C4-2B (cell line): ENCODE measurements at regions not wholly inside any gene's neighbourhood (a gene's known extent, or its start where the extent isn't known, plus 50 kb on each side); places are given as distances from the start of the nearest gene placed in this dataset.

Experiments used
- ZFX ChIP-seq: fragments of 450-650 bp; IDR thresholded peaks from 2 replicates; pipeline ENCODE4 v1.6.1; 2017
- TF ChIP-seq, protein P1 (sequence below): fragments of 450-650 bp; conservative IDR thresholded peaks from 2 replicates; pipeline ENCODE4 v1.5.1; 2017; ENCODE audit warnings: mild to moderate bottlenecking

DNA sequence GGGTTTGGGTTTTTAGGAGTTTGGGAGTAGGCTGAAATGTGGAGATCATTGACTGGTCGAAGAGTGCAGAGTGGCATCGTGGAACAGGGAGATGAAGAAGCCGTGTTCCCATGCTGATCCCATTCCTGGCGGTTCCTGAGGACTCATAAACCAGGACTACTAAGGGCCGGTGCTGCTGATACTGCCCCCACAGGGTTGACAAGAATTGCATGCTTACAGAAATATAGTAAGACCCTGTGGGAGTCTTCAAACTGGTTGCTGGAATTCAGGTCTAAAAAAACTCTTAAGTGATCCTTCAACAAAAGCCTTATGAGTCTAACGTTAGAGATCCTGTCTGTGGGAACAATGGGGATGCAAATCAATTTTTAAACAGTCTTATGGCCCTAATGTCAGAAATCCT is 64.0 kb upstream of the ARHGAP5 start:
- TF ChIP-seq, protein P1, sequence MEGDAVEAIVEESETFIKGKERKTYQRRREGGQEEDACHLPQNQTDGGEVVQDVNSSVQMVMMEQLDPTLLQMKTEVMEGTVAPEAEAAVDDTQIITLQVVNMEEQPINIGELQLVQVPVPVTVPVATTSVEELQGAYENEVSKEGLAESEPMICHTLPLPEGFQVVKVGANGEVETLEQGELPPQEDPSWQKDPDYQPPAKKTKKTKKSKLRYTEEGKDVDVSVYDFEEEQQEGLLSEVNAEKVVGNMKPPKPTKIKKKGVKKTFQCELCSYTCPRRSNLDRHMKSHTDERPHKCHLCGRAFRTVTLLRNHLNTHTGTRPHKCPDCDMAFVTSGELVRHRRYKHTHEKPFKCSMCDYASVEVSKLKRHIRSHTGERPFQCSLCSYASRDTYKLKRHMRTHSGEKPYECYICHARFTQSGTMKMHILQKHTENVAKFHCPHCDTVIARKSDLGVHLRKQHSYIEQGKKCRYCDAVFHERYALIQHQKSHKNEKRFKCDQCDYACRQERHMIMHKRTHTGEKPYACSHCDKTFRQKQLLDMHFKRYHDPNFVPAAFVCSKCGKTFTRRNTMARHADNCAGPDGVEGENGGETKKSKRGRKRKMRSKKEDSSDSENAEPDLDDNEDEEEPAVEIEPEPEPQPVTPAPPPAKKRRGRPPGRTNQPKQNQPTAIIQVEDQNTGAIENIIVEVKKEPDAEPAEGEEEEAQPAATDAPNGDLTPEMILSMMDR: peak; percentile 24
- TF ChIP-seq ZFX: no peak
